HG03442 (cell line): ENCODE measurements at regions not wholly inside any gene's neighbourhood (a gene's known extent, or its start where the extent isn't known, plus 50 kb on each side); places are given as distances from the start of the nearest gene placed in this dataset.

Experiments used
- ATAC-seq: cut with Tn5 transposase; IDR thresholded peaks from one replicate; pipeline ENCODE4 v1.9.1; 2021; ENCODE audit warnings: mild to moderate bottlenecking, moderate library complexity; ENCODE audit not compliant: unreplicated experiment

DNA sequence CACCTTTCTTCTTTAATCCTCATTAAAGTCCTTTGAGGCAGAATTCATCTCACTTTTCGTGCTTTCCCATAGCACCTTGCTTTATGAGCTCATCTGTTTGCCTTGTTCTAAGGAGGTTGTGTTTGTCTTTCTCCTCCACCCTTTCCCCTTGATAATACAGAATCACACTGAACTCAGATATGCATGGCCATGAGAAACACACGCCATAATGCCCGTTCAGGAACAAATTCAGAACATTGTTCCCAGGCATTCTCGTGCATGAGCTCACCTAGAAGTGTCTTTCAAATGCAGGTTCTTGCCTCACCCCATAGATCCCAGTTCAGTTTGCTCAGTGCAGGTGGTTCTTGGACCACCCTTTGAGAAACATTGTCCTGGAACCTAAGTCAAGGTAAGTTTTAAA is 71.1 kb downstream of the TMEM114 start:
- ATAC-seq = no peak

DNA sequence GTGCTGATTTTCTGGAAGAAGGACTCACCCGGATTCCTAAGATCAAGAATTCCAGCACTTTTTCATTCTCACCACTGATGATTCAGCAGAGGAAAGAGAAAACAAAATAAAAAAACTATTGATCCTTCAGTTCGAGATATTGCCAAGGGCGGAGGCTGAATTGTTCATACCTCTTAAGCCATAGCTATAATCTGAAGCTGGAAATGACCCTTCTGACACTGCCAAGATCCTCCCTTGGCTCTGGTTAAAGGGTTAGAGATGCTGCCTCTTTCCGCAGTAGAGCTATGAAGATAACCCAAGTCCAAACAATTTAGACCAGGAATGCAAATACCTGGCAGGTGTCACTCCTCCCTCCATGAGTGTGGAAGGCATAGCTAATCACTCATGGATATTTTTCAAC is 73.0 kb downstream of the TMEM114 start:
- ATAC-seq = no peak

DNA sequence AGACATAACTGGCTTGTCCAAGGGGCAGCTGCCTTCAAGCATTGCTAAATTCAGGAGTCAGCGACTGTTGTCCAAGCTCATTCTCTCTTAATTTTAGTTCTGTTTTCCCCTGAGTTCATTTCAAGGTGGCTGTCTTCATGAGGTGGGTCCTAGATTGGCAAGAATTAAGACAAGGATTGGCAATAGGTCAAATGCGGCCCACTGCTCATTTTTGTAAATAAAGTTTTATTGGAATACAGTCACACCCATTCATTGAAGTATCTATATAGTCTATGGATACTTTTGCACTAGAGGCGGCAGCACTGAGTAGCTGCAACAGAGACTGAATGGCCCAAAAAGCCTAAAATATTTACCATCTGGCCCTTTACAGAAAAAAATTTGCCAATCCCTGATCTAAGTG is 73.8 kb downstream of the TMEM114 start:
- no peak for ATAC-seq

DNA sequence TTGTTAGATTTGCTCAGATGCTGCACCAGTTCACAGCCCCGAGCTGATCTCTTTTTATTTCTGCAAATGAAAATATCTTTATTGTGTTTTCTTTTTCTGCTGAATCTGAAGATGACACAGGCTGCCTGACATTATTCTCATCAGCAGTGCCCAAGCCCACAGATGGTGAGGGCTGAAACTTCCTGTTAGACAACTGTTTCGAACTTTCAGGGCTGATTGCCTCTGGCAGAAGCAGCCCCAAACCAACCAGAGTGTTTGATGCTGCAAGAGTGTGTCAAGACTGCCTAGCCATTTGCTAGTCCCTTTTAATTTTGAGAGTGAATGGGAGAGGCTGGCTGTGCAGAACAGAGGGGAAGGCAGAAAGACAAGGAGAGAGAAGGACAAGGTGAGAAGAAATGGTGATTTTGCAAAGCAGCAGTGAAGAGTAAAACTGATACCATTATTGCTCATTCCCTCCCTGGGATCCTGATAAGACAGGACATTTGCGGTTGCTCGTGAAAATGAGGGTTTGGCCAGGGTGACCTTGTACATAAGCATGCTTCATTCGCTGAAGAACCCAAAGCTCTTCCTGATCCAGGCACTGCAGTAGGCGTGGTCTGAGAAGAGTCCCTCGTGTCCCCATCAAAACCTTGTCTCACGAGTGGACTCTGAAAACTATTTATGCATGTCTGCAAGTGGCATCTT is 77.2 kb downstream of the TMEM114 start:
- ATAC-seq = peak; percentile 80

DNA sequence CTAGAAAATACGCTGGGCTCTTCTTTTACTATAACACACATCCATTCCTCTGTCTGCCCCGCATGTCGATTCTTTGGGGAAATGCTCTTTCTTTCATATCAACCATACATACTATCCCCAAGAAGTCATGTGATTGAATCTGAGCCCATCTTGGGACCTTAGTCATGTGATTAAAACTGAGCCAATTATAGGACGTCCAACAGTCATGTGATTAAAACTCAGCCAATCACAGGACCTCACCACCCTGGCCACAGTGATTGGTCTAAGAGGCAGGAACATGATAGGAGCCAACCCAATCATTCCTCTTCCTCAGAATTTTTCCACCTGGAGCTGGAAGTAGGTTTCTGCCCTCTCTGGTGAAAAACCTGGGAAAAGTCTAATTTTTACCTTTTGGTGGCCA is 78.8 kb downstream of the TMEM114 start:
- ATAC-seq = no peak

DNA sequence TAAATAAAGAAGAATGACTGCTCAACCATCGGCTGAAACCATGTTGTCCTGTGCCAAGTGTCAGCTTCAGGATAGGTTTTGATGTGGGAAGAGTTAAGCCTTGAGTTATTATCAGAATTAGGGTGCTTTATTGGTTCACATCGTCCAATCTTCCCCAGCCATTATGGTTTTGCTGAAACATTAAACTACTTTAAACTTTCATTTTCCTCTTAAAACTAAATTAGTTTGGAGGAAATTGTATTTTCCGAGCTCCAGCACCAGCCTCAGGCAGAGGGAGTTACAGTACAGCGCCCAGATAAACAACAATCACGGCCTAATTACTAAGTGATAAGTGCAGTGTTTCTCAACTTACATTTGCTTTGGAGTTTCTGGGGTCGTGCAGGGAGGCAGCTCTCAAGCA is 80.2 kb downstream of the TMEM114 start:
- ATAC-seq = no peak

DNA sequence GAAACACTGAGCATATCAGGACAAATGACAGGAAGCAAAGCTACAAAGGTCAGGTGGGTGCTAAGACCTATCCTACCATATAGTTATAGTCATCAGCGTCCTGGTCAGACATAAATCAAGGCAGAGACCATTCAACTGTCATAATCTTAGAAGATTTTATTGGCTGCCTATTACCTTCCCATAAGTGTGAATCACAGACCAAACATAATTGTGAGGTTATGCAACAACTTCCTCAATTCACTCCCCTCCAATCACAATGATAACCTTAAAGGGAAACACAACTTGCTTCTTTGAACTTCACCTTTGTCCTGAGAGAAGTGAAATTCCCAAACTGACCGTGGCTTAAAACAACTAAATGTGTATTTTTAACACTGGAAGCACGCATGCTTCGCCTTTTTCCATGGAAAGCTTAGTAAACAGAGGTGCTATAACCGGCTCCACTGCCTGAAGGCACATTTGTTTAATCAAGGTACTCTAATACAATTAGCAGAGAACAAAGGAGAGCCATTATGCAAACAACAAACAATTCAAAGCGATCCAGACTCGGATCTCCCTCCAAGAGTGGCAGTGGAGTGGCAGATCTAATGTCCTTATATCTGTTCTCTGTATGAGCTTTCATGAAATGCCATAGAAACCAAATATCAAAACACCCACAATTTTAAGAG is 84.9 kb downstream of the TMEM114 start:
- ATAC-seq = no peak

DNA sequence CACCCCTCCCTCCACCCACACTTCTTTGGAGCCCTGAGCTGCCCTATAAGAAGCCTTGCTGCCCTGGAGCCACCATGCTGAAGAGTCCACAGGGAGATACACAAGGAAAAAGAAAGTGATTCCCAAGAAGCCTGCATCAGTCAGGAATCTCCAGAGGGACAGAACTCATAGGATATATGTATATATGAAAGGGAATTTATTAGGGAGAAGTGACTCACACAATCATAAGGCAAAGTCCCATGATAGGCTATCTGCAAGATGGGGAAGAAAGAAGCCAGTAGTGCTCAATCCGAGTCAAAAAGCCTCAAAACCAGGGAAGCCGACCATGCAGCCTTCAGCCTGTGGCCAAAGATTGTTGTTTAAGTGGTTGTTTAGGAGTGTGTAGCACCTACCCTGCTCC is 87.9 kb downstream of the TMEM114 start:
- no peak for ATAC-seq

DNA sequence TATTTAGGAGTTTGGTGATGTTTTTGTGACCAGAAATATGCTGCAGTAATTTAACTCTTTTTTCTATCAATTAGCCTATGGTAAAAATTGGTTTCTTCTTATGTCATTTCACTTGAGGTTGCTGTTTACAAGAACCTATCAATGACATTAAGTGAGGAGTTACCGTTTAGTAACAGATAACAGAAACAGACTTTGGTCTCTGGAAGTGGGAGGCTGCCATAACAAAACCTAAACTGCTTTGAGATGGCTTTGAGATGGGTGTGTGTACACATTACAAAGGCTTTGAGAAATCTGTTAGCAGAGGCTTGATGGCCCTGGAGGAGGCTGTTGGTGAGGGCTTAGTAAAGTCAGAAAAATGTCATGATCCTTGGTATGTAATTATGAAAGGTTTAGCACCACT is 90.0 kb downstream of the TMEM114 start:
- ATAC-seq = no peak

DNA sequence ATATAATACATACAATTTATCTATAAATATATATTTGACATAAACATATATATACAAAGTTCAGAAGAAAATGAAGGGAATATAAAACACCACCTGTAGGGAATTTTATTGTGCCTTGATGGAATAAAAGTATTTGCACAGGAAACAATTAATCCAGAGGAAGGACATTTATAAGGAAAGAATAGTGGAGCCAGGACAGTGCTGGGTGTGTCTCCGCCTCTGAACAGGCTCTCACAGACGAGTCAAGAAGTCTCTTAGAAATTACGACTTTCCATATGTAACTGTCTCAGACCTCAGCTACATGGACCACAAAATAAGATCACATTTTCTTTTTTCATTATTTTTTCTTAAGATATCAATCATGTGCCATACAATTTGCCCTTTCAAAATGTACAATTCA is 93.9 kb downstream of the TMEM114 start:
- no peak for ATAC-seq

DNA sequence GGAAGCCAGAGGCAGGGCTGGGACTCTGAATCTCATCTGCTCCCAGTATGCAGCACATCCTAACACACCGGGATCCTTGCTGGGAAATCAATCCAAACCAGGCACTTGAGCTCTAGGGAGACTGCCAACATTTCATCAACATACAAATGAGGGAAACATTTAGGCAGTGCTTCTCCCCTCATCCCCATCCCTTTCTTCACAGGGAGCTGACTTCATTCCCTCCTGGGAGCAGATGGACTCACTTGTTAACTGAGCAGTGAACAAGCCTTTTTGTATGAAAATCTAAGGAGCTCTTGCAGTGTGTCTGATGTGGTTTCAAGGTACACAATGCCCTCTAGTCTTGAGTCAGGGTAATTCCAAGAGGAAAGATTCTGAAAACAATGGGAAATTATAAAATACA is 96.3 kb downstream of the TMEM114 start:
- no peak for ATAC-seq

DNA sequence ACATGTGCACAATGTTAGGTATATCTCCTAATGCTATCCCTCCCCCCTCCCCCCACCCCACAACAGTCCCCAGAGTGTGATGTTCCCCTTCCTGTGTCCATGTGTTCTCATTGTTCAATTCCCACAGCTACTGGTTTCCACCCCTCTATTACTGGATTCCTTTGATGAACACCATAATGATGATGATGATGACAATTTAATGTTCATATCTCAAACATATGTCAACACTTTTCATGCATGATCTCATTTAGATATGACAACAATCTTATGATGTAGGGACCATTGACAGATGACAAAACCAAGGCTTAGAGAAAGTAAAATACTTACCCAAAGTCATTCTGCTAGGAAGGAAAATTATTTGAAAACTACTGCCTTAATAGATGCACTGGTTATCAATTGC is 97.6 kb downstream of the TMEM114 start:
- no peak for ATAC-seq

DNA sequence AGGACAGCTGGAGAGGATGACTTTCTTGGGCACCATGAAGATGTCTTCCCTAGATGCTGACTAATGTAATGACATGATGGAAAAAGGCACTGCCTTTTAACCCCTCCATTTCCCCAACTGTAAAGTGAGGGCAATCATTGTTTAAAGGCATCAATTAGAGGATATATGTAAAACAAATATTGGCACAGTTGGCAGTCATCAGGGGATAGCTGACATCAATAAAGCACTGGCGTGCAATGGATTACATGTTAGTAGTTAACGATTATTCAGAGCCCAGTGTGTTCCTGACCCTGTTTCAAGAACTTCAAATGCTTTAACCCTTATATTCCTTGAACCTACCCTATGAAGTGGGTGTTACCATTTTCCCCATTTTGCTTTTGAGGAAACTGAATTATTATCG is 100.7 kb downstream of the TMEM114 start:
- no peak for ATAC-seq

DNA sequence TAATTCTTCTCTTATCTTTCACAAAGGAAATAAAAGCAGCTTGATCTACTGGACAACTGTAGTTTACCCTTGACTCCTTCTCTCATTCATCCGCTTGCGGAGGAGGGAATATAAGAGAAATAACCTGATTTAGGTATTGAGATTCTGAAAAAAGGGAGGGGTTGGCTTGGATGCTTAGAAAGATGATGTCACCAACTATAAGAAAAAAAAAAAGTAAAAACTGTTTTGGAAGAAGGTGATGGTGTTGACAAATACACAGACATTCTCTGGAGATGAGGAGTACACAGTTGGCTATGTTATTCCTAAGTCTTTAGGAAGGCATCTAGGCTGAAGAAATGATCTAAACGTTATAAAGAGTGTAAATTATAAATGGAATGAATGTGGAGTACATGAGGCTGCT is 103.3 kb downstream of the TMEM114 start:
- ATAC-seq = no peak

DNA sequence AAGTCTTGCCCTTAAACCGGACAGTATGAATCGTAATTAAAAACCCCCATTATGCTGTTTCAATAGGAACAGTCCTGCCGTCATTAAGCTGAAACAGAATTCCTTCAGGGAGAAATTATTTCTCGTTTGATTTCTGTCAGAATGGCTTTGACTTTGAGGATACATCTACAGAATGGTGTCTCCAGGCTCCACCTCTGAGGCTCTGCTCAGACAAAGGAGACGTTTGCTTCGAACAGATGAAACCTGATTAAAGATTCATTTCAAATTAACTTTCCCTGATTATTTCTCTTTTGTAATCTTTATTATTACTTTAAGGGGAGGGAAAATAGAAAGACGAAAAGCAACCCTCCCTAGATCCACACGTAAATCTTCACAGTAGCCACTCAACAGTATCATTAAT is 106.9 kb downstream of the TMEM114 start:
- ATAC-seq = no peak

DNA sequence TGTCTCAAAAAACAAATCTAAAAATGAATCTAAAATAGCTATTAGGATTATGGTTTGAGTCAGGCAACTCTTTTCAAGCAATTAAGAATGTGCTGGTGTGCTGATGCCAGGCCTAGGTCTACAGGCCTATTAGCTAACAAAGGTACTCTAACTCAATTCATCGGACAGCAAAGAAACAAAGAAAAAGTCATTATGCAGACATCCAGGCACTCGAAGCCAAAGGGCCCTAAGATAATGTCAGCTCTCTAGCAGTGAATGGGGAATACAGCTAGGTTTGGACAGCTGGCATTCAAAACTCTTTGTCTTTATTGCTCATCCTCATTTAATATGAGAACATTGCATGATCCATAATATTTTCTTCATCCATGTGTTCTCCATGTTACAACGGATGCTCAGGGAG is 108.5 kb downstream of the TMEM114 start:
- no peak for ATAC-seq

DNA sequence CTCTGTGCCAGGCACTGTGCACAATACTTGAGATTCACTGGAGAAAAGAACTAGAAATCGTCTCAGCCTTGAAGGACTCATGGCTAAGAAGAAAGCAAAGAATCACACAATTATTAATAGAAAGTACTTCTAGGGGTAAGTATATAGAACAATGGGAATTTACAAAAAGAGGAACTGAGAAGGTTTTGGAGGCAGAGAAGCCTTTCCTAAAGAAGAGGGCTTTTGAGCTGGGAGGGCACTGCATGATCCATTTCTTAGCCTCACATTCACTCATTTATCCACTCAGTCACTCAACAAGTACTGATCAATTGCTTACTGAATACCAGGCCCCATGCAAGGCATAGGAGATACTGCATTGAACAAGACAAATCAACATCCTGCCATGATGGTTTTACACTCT is 113.5 kb downstream of the TMEM114 start:
- no peak for ATAC-seq

DNA sequence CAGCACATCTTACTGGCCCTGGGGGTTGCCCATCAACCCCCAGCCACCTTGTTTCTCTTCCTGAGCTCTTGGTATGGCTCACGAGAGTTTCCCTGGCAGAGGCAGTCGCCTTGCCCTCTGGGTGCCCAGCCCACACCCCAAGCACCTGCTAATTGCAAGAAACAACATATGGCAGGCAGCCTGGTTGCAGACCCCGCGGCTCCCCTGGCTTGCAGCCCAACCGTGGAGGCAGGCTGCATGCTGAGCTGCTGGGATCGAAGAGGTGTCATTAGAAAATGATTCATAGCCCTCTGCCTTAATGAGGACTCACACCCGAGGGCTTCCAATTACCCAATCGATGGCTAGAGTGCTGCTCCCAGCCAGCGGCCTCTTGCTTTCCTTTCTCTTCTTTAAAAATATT is 115.7 kb downstream of the TMEM114 start:
- no peak for ATAC-seq

DNA sequence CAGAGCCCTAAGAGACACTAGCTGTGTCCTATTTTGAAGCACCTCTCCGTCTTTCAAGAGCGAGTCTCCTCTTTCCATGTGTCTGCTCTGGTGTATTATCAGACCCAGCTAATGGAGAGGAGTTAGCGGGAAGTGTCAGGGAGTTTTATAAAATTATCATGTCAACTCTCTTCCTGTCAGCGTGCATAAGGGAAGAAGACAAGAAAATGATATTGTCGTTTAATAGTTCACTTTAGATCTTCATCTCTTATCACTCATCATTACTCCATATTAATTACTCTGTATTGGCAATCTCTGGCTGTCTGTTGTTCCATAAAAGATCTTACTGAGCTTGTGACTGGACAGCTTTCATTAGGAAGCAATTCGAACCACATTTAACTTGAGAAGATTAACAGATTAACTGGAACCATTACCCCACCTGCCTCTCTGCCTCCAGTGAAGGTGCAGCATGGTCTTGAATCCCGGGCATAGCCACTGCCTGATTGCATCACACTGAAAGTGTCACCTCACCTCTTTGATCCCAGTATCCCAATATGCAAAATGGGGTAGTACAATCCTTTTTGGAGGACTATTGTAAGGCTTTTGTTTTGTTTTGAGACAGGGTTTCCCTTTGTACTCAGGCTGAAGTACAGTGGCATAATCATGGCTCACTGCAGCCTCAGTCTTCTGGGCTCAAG is 121.1 kb downstream of the TMEM114 start:
- ATAC-seq = no peak

DNA sequence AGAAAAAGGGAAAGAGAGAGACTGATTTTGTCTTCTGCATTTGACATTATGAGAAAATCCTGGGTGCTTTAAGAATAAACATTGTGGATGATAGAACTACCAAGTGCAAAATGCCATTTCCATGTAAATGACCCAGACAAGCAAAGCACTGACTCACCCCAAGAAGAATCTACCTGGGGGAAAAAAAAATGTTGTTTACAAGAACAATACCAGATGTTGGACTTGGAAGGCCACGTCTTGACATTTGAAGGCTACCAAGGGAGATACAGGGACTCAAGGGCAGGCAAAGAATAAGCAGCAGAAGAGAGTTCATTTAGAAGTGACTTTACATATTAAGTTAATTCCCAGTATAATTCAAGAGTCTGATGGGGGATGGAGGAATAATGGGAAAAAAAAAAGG is 125.3 kb downstream of the TMEM114 start:
- ATAC-seq = no peak

DNA sequence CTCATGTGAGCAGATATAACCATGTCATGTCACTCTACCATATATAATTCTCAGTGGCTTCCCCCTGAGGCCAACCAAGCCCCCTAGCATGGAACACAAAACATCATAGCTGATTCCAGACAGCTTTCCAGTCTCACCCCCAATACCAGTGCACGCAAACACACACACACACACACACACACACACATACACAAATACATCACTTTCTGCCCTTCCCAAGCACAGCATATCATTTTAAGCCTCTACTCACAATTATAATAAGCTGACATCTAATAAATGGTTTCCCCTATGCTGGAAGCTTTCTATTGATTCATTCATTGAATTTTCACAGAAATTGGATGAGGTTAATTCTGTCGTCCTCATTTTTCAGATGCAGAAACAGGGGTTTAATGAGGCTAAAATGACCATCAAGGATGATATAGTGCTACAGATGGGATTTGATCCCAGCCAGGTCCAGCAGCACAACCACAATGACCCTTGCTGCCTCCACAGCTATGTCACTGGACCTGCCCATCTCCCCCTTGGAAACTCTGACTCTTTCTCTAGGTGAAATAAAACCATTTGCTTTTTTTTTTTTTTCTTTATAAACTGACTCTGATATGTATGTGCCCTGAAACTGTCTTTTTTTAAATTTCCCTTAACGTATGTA is 131.1 kb downstream of the TMEM114 start:
- ATAC-seq = no peak

DNA sequence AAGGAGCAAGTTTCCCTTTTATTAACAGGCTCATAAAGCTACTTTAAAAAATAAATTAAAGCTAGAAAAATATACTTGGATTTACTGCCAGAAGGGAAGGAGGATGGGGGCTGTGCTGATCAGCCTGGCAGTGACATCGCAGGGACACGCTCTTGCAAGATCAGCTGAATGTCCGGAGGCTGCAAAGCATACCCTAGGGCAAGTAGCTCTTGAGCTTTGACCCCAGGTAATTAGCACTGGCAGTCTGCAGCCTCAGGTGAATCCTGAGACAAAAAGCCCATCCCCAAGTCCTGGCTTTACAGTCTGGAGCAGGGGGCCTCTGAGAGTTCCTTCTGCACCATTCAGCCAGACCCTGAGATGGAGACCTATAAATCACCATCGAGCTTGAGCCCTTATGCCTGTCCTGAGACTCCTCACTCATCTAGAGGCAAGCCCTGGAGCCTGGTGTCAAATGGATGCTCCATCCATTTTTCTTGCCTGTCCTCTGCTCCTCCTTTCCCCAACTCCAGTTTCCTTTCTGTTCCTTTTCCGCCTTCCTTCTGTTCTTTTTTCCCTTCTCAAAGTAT is 131.7 kb downstream of the TMEM114 start:
- ATAC-seq = no peak
